ENCODE measurements at regions not wholly inside any gene's neighbourhood (a gene's known extent, or its start where the extent isn't known, plus 50 kb on each side); places are given as distances from the start of the nearest gene placed in this dataset.

GRCh38 chr5:8058616-8059190, 189.8 kb downstream of the MTRR start (continued):
- TF ChIP-seq, protein P1, sequence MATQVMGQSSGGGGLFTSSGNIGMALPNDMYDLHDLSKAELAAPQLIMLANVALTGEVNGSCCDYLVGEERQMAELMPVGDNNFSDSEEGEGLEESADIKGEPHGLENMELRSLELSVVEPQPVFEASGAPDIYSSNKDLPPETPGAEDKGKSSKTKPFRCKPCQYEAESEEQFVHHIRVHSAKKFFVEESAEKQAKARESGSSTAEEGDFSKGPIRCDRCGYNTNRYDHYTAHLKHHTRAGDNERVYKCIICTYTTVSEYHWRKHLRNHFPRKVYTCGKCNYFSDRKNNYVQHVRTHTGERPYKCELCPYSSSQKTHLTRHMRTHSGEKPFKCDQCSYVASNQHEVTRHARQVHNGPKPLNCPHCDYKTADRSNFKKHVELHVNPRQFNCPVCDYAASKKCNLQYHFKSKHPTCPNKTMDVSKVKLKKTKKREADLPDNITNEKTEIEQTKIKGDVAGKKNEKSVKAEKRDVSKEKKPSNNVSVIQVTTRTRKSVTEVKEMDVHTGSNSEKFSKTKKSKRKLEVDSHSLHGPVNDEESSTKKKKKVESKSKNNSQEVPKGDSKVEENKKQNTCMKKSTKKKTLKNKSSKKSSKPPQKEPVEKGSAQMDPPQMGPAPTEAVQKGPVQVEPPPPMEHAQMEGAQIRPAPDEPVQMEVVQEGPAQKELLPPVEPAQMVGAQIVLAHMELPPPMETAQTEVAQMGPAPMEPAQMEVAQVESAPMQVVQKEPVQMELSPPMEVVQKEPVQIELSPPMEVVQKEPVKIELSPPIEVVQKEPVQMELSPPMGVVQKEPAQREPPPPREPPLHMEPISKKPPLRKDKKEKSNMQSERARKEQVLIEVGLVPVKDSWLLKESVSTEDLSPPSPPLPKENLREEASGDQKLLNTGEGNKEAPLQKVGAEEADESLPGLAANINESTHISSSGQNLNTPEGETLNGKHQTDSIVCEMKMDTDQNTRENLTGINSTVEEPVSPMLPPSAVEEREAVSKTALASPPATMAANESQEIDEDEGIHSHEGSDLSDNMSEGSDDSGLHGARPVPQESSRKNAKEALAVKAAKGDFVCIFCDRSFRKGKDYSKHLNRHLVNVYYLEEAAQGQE (IDR thresholded peaks at IDR 0.05; ENCODE audit: low read depth) = no peak

DNA sequence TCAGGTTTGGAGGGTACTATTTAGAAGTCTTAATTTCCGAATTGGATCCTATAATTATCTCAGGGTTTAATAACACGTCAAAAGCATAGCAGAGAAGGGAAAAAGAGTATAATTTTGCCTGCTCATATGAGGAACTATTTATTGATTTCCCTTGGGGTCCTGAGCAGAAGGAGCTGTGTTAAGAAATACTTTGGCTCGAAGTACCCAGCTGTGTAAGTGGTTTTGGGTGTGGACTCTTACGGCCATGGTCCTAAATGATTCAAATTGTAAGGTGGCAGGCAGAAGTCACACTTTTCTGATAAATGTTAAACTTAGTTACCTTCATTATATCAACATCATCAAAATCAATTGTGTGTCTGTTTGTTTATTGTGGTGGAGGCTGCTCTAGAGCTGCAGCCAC, 190.4 kb downstream of the MTRR start:
- Histone ChIP-seq H3K4me3 (replicated peaks in 1 of 2; ENCODE audit: low read depth in 1 of 2, low read length in 2 of 2) (no peak overlapping the region), H3K79me2 (ENCODE audit: insufficient read depth, low read length) (no peaks in the 10 kb centered on the region), H2AFZ (ENCODE audit: low read depth, low read length, poor library complexity, severe bottlenecking) (no peak overlapping the region), H3K27ac (ENCODE audit: low read depth, low read length) (no peak overlapping the region), H3K9ac (ENCODE audit: low read length) (no peak overlapping the region), H3K4me2 (ENCODE audit: low read length) (no peak overlapping the region), H3K4me1 (ENCODE audit: control insufficient read depth in 1 of 2, insufficient read depth in 2 of 2, low read length in 2 of 2) (no peaks in the 10 kb centered on the region), H3K9me3 (ENCODE audit: control insufficient read depth in 1 of 2, insufficient read depth in 1 of 2, low read depth in 1 of 2, low read length in 2 of 2) (no peaks in the 10 kb centered on the region; a peak in 1 of 4 replicates), H3K27me3 (ENCODE audit: insufficient read depth, low read length) (no peaks in the 10 kb centered on the region), H3K36me3 (ENCODE audit: control insufficient read depth in 1 of 2, insufficient read depth in 2 of 2, low read length in 2 of 2) (no peaks in the 10 kb centered on the region), H3K9me2 (ENCODE audit: insufficient read depth) (no peaks in the 10 kb centered on the region), H4K20me1 (ENCODE audit: insufficient read depth) (no peaks in the 10 kb centered on the region)
- ATAC-seq (no peak), DNase-seq (ENCODE audit: low read depth, low spot score) (no peak)
- intact Hi-C loops (cut with micrococcal nuclease) = no loop called here
- CTCF ChIA-PET = no interaction called here
- RAD21 ChIA-PET (ENCODE audit: low non-redundant PET in 1 of 2, low total read pairs in 2 of 2, uncharacterized antibody in 2 of 2, unreplicated experiment in 2 of 2) = no interaction called here
- no TSS peak for BruUV-seq (replicated peaks)
- no peak for TF ChIP-seq EZH2 (IDR thresholded peaks at IDR 0.05)
- TF ChIP-seq ATF3 (IDR thresholded peaks at IDR 0.05) = no peak
- no peak for TF ChIP-seq RAD21 (IDR thresholded peaks at IDR 0.05; ENCODE audit: low read depth)
- TF ChIP-seq ELF1 (IDR thresholded peaks at IDR 0.05; ENCODE audit: borderline replicate concordance, low read depth) = no peak
- no peak for TF ChIP-seq TCF7L2 (IDR thresholded peaks at IDR 0.05; ENCODE audit: borderline replicate concordance, extremely low read depth, insufficient read depth, insufficient read length)
- no peak for TF ChIP-seq EGR1 (IDR thresholded peaks at IDR 0.05; ENCODE audit: low read depth)
- TF ChIP-seq SIN3A (IDR thresholded peaks at IDR 0.05; ENCODE audit: low read depth) = no peak
- no peak for TF ChIP-seq ZNF274 (IDR thresholded peaks at IDR 0.05; ENCODE audit: low read depth, low read length)
- TF ChIP-seq JUND (IDR thresholded peaks at IDR 0.05) = no peak
- TF ChIP-seq, protein P2, sequence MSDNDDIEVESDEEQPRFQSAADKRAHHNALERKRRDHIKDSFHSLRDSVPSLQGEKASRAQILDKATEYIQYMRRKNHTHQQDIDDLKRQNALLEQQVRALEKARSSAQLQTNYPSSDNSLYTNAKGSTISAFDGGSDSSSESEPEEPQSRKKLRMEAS (IDR thresholded peaks at IDR 0.05) = no peak
- no peak for TF ChIP-seq CBX3 (IDR thresholded peaks at IDR 0.05; ENCODE audit: low read depth)
- TF ChIP-seq ZFX (IDR thresholded peaks at IDR 0.05) = no peak
- TF ChIP-seq CEBPB (IDR thresholded peaks at IDR 0.05; ENCODE audit: low read depth) = no peak
- TF ChIP-seq, protein P3, sequence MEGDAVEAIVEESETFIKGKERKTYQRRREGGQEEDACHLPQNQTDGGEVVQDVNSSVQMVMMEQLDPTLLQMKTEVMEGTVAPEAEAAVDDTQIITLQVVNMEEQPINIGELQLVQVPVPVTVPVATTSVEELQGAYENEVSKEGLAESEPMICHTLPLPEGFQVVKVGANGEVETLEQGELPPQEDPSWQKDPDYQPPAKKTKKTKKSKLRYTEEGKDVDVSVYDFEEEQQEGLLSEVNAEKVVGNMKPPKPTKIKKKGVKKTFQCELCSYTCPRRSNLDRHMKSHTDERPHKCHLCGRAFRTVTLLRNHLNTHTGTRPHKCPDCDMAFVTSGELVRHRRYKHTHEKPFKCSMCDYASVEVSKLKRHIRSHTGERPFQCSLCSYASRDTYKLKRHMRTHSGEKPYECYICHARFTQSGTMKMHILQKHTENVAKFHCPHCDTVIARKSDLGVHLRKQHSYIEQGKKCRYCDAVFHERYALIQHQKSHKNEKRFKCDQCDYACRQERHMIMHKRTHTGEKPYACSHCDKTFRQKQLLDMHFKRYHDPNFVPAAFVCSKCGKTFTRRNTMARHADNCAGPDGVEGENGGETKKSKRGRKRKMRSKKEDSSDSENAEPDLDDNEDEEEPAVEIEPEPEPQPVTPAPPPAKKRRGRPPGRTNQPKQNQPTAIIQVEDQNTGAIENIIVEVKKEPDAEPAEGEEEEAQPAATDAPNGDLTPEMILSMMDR (IDR thresholded peaks at IDR 0.05 in 2 of 3, conservative IDR thresholded peaks at IDR 0.05 in 1 of 3; ENCODE audit: borderline replicate concordance in 1 of 3, insufficient read depth in 1 of 3, low read depth in 2 of 3, low read length in 2 of 3) = no peak
- no peak for TF ChIP-seq SRF (IDR thresholded peaks at IDR 0.05; ENCODE audit: low read depth)
- TF ChIP-seq, protein P1 (IDR thresholded peaks at IDR 0.05; ENCODE audit: low read depth) = no peak
- no peak for TF ChIP-seq YY1 (IDR thresholded peaks at IDR 0.05; ENCODE audit: extremely low read depth, insufficient replicate concordance, low read depth, low read length)
- POLR2A ChIA-PET = no interaction called here
